Body of pancreas (tissue), 4 donors: ENCODE measurements at regions not wholly inside any gene's neighbourhood (a gene's known extent, or its start where the extent isn't known, plus 50 kb on each side); places are given as distances from the start of the nearest gene placed in this dataset.

Source experiments
- ATAC-seq: fragments of 150-250 bp; one replicate; pipeline ENCODE4 v1.9.1; 2016
- DNase-seq, 4 donors: peaks; one replicate each; pipeline ENCODE4 v3.0.0-alpha.2; 2019
- H3K27ac ChIP-seq, 4 donors: fragments of 200-600 bp; sonication (generic); 1 replicate in 3 of 4; 2 replicates in 1 of 4; pipeline versions ENCODE4 v1.5.1 to v1.6.1; 2016 to 2019; ENCODE audit warnings: mild to moderate bottlenecking in 1 of 4, mixed read lengths in 1 of 4, moderate library complexity in 1 of 4
- H3K27me3 ChIP-seq, 2 donors: fragments of 200-600 bp; sonication (generic); one replicate each; pipeline ENCODE4 v1.6.0; 2016; ENCODE audit warnings: mild to moderate bottlenecking in 1 of 2
- H3K36me3 ChIP-seq, 2 donors: fragments of 200-600 bp; sonication (generic); replicated peaks in 1 of 2; 2 replicates each; pipeline ENCODE4 v1.5.1; 2016; ENCODE audit warnings: low read depth in 2 of 2; ENCODE audit not compliant: insufficient read depth in 1 of 2
- H3K4me1 ChIP-seq: fragments of 200-600 bp; sonication (generic); one replicate; pipeline ENCODE4 v1.6.0; 2016
- H3K4me3 ChIP-seq, 2 donors: fragments of 200-600 bp; sonication (generic); 1 replicate in 1 of 2; 2 replicates in 1 of 2; pipeline ENCODE4 v1.5.1; 2016 to 2019
- H3K9me3 ChIP-seq, 3 donors: fragments of 200-600 bp; sonication (generic); 1 replicate in 2 of 3; 2 replicates in 1 of 3; pipeline ENCODE4 v1.5.1; 2016
- POLR2A ChIP-seq, 3 donors: fragments of 450-650 bp; IDR thresholded peaks; one replicate each; pipeline ENCODE4 v1.6.1; 2016; ENCODE audit warnings: antibody characterized with exemption in 3 of 3, mild to moderate bottlenecking in 2 of 3
- WGBS, 2 donors: methylation state at CpG; one replicate each; pipeline ENCODE4 v1.1.5; 2017; 5-methylcytosine and 5-hydroxymethylcytosine counted together
- intact Hi-C: fragments of 100-400 bp; cut with DNase I; formaldehyde crosslinking; loops from one replicate; pipeline ENCODE4 v1.15.1; 2023
- TF ChIP-seq, protein P1 (sequence below), 7 experiments: fragments of 450-650 bp in 4 of 7; fragments of 200-600 bp in 3 of 7; sonication (generic) in 3 of 7; IDR thresholded peaks; one replicate each; pipeline ENCODE4 v1.5.1; 2016 to 2019; ENCODE audit warnings: antibody characterized with exemption in 7 of 7

DNA sequence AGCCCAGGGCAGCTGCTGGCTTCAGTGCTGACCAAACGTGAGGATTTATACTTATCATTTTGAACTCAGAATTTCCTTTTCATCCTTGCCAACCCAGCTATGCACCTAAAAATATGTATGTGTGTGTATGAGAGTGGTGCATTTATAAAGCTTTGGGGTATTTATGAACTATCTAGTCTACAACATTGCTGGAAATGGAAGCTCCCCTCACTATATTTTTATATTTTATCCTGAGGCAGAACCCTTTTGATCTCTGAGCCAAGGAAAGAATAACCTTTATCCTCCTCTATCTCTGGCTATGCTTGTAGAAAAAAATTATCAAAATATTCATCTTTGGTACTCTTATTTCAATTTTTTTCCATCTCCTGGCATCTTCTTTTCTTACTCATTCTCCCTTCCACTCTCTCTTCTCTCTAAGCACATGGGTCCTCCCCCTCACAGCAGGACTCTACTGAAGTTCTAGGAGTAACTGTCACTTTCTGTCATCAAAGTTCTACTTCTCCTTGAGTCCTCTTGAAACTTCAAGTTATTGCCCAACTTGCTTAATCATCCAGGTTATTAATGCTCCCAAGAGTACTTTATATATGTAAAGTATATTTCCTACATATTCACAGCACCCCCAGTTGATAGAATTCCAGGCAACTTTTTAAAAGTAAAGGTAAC lies 190.9 kb downstream of the HINT1 start:
- no peaks in the 10 kb centered on the region for H3K27me3 ChIP-seq
- no peak for DNase-seq
- WGBS, 2 donors, result 4 to 17% methylated on average over 1 of the region's 1 CpG
- no peaks in the 10 kb centered on the region for H3K9me3 ChIP-seq
- H3K36me3 ChIP-seq, result no peaks in the 10 kb centered on the region
- no peak overlapping the region for H3K4me3 ChIP-seq
- H3K27ac ChIP-seq, result no peak overlapping the region
- no peak for ATAC-seq
- intact Hi-C loops, result no loop called here
- no peak for TF ChIP-seq POLR2A (IDR thresholded peaks at IDR 0.05)
- TF ChIP-seq, protein P1, sequence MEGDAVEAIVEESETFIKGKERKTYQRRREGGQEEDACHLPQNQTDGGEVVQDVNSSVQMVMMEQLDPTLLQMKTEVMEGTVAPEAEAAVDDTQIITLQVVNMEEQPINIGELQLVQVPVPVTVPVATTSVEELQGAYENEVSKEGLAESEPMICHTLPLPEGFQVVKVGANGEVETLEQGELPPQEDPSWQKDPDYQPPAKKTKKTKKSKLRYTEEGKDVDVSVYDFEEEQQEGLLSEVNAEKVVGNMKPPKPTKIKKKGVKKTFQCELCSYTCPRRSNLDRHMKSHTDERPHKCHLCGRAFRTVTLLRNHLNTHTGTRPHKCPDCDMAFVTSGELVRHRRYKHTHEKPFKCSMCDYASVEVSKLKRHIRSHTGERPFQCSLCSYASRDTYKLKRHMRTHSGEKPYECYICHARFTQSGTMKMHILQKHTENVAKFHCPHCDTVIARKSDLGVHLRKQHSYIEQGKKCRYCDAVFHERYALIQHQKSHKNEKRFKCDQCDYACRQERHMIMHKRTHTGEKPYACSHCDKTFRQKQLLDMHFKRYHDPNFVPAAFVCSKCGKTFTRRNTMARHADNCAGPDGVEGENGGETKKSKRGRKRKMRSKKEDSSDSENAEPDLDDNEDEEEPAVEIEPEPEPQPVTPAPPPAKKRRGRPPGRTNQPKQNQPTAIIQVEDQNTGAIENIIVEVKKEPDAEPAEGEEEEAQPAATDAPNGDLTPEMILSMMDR (IDR thresholded peaks at IDR 0.05), result no peak
- peaks cover 23% of the 10 kb centered on the region for H3K4me1 ChIP-seq

DNA sequence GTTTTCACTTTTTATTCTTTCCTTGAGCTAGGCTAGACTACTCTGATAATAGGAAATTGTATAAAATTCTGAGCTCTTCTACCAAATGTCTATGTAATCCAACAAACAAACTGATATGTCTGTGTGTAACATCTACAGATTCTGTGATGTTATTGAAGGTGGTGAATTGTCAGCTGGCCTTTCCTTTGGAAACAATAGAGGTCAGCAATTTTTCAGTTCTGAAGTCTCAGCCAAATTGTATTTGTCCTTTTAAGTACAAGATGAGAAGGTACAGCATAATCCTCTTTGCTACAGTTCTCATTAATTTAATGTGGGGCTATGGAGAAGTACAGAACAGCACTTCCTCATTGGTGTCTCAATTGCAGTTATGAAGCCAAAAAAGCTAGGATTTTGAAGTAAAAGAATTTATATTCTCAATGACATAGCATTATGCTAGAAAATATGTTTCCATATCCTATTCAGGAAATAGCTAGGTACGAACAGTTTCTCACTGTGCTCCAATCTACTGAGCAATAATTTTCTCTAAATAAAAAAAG lies 198.0 kb downstream of the HINT1 start:
- H3K9me3 ChIP-seq, result peaks cover 0 to 4% (median 0%) of the 10 kb centered on the region in 3 donors
- H3K4me1 ChIP-seq, result no peaks in the 10 kb centered on the region
- WGBS, 2 donors, result 52 to 71% methylated on average over 1 of the region's 1 CpG
- DNase-seq (no peak), ATAC-seq (no peak)
- no peak overlapping the region for H3K27ac ChIP-seq
- TF ChIP-seq, protein P1 (IDR thresholded peaks at IDR 0.05), result no peak
- no peak for TF ChIP-seq POLR2A (IDR thresholded peaks at IDR 0.05)
- no peaks in the 10 kb centered on the region for H3K36me3 ChIP-seq
- no peak overlapping the region for H3K4me3 ChIP-seq
- no peaks in the 10 kb centered on the region for H3K27me3 ChIP-seq
- intact Hi-C loops, result no loop called here

- DNase-seq (no peak), ATAC-seq (no peak)
- Histone ChIP-seq H3K4me1 (no peaks in the 10 kb centered on the region), H3K36me3 (no peaks in the 10 kb centered on the region), H3K27ac (no peak overlapping the region), H3K27me3 (no peaks in the 10 kb centered on the region), H3K9me3 (peaks cover 0 to 4% (median 0%) of the 10 kb centered on the region in 3 donors), H3K4me3 (no peak overlapping the region)
- TF ChIP-seq POLR2A (IDR thresholded peaks at IDR 0.05), result no peak
- TF ChIP-seq, protein P1 (IDR thresholded peaks at IDR 0.05), result no peak
- 100% methylated on average over 1 of the region's 1 CpG for WGBS, 2 donors
- intact Hi-C loops, result no loop called here
Observed at GRCh38 chr5:130965920-130966319, 199.1 kb downstream of the HINT1 start.

GRCh38 chr5:130965360-130965759 lies 199.7 kb downstream of the HINT1 start:
- Histone ChIP-seq H3K36me3 (no peaks in the 10 kb centered on the region), H3K27ac (no peak overlapping the region), H3K4me1 (no peaks in the 10 kb centered on the region), H3K9me3 (peaks cover 0 to 4% (median 0%) of the 10 kb centered on the region in 3 donors), H3K4me3 (no peak overlapping the region), H3K27me3 (no peaks in the 10 kb centered on the region)
- no peak for DNase-seq
- intact Hi-C loops, result no loop called here
- ATAC-seq, result no peak
- WGBS, 2 donors, result 59 to 65% methylated on average over 4 of the region's 4 CpGs
- TF ChIP-seq, protein P1 (IDR thresholded peaks at IDR 0.05), result no peak
- TF ChIP-seq POLR2A (IDR thresholded peaks at IDR 0.05), result no peak
